Peyer's patch (tissue), 4 donors: ENCODE measurements at regions not wholly inside any gene's neighbourhood (a gene's known extent, or its start where the extent isn't known, plus 50 kb on each side); places are given as distances from the start of the nearest gene placed in this dataset.

Source experiments
- DNase-seq, 3 donors: peaks; one replicate each; pipeline ENCODE4 v3.0.0-alpha.2; 2017 to 2019
- H3K27ac ChIP-seq, 4 donors: fragments of 200-600 bp; sonication (generic); one replicate each; pipeline ENCODE4 v1.5.1; 2016 to 2019
- H3K27me3 ChIP-seq, 2 donors: fragments of 200-600 bp; sonication (generic); one replicate each; pipeline ENCODE4 v1.5.1; 2019
- H3K36me3 ChIP-seq, 3 donors: fragments of 200-600 bp; sonication (generic); one replicate each; pipeline ENCODE4 v1.5.1; 2016 to 2019
- H3K4me1 ChIP-seq, 4 donors: fragments of 200-600 bp; sonication (generic); one replicate each; pipeline ENCODE4 v1.5.1; 2016 to 2019
- H3K4me3 ChIP-seq, 4 donors: fragments of 200-600 bp; sonication (generic); 1 replicate in 3 of 4; 2 replicates in 1 of 4; pipeline ENCODE4 v1.5.1; 2016 to 2019; ENCODE audit warnings: mild to moderate bottlenecking in 1 of 4
- H3K9me3 ChIP-seq, 4 donors: fragments of 200-600 bp; sonication (generic); one replicate each; pipeline ENCODE4 v1.5.1; 2016 to 2019; ENCODE audit warnings: mild to moderate bottlenecking in 1 of 4
- CTCF ChIP-seq, 6 experiments: fragments of 450-650 bp in 4 of 6; fragments of 200-600 bp in 2 of 6; sonication (generic) in 1 of 6; IDR thresholded peaks; one replicate each; pipeline ENCODE4 v1.5.1; 2017 to 2019; ENCODE audit warnings: antibody characterized with exemption in 6 of 6, mild to moderate bottlenecking in 3 of 6, moderate library complexity in 1 of 6
- POLR2A ChIP-seq, 2 donors: fragments of 450-650 bp; IDR thresholded peaks; one replicate each; pipeline ENCODE4 v1.5.1; 2017; ENCODE audit warnings: antibody characterized with exemption in 2 of 2, mild to moderate bottlenecking in 2 of 2, moderate library complexity in 2 of 2

- no peaks in the 10 kb centered on the region for H3K27me3 ChIP-seq
- DNase-seq = no peak
- H3K4me3 ChIP-seq = no peak overlapping the region
- H3K27ac ChIP-seq = no peak overlapping the region
- no peaks in the 10 kb centered on the region for H3K9me3 ChIP-seq
- peaks cover 0 to 7% (median 0%) of the 10 kb centered on the region in 4 donors for H3K4me1 ChIP-seq
- TF ChIP-seq CTCF (IDR thresholded peaks at IDR 0.05) (peak; percentile 12 to 90 (median 42)), POLR2A (IDR thresholded peaks at IDR 0.05) (no peak)
- H3K36me3 ChIP-seq = no peaks in the 10 kb centered on the region
Observed at GRCh38 chr3:194928831-194929577, 243.3 kb downstream of the FAM43A start.

GRCh38 chr3:194929578-194929960, 243.9 kb downstream of the FAM43A start:
- no peaks in the 10 kb centered on the region for H3K27me3 ChIP-seq
- H3K4me3 ChIP-seq = no peak overlapping the region
- no peak for TF ChIP-seq CTCF (IDR thresholded peaks at IDR 0.05)
- no peak for TF ChIP-seq POLR2A (IDR thresholded peaks at IDR 0.05)
- peaks cover 0 to 7% (median 0%) of the 10 kb centered on the region in 4 donors for H3K4me1 ChIP-seq
- no peak for DNase-seq
- no peak overlapping the region for H3K27ac ChIP-seq
- H3K9me3 ChIP-seq = no peaks in the 10 kb centered on the region
- no peaks in the 10 kb centered on the region for H3K36me3 ChIP-seq

- Histone ChIP-seq H3K36me3 (no peaks in the 10 kb centered on the region), H3K9me3 (no peaks in the 10 kb centered on the region), H3K4me3 (no peak overlapping the region), H3K27ac (peak overlapping the region in 1 of 4 donors; percentile 37), H3K4me1 (peaks cover 0 to 7% (median 0%) of the 10 kb centered on the region in 4 donors), H3K27me3 (no peaks in the 10 kb centered on the region)
- TF ChIP-seq CTCF (IDR thresholded peaks at IDR 0.05) (no peak), POLR2A (IDR thresholded peaks at IDR 0.05) (no peak)
- no peak for DNase-seq
Observed at GRCh38 chr3:194930377-194931204, 244.9 kb downstream of the FAM43A start.

GRCh38 chr3:194931347-194931746, 245.7 kb downstream of the FAM43A start:
- no peak for DNase-seq
- no peak overlapping the region for H3K4me3 ChIP-seq
- peak overlapping the region in 2 of 4 donors; percentile 3 to 4 for H3K27ac ChIP-seq
- H3K36me3 ChIP-seq = no peaks in the 10 kb centered on the region
- peaks cover 0 to 7% (median 0%) of the 10 kb centered on the region in 4 donors for H3K4me1 ChIP-seq
- H3K9me3 ChIP-seq = no peaks in the 10 kb centered on the region
- TF ChIP-seq CTCF (IDR thresholded peaks at IDR 0.05) = no peak
- no peak for TF ChIP-seq POLR2A (IDR thresholded peaks at IDR 0.05)
- no peaks in the 10 kb centered on the region for H3K27me3 ChIP-seq

GRCh38 chr3:194931865-194932264, 246.2 kb downstream of the FAM43A start:
- no peak for DNase-seq
- no peak overlapping the region for H3K4me3 ChIP-seq
- no peaks in the 10 kb centered on the region for H3K9me3 ChIP-seq
- peak overlapping the region in 1 of 4 donors; percentile 4 for H3K27ac ChIP-seq
- TF ChIP-seq POLR2A (IDR thresholded peaks at IDR 0.05) = no peak
- TF ChIP-seq CTCF (IDR thresholded peaks at IDR 0.05) = no peak
- H3K27me3 ChIP-seq = no peaks in the 10 kb centered on the region
- peaks cover 0 to 7% (median 0%) of the 10 kb centered on the region in 4 donors for H3K4me1 ChIP-seq
- H3K36me3 ChIP-seq = no peaks in the 10 kb centered on the region
